Activated T-cell treated with anti-CD3 and anti-CD28 coated beads, Interleukin-2, amount 50 U/mL, for 72 hours (primary cell): ENCODE measurements at regions not wholly inside any gene's neighbourhood (a gene's known extent, or its start where the extent isn't known, plus 50 kb on each side); places are given as distances from the start of the nearest gene placed in this dataset.

Experiments used
- ATAC-seq, 2 donors: fragments of 150-1000 bp; cut with Tn5 transposase; replicated peaks in 1 of 2; 2 replicates each; pipeline ENCODE4 v1.10.0; 2021; ENCODE audit warnings: moderate library complexity in 2 of 2, mild to moderate bottlenecking in 1 of 2
- DNase-seq, 2 donors: peaks; one replicate each; pipeline ENCODE4 v3.0.0; 2021 to 2022; ENCODE audit warnings: mixed read lengths in 1 of 2
- H3K27ac Mint-ChIP-seq: one replicate; pipeline ENCODE4 v1.8.0; 2022; ENCODE audit warnings: mild to moderate bottlenecking, moderate library complexity, mixed read lengths
- H3K27me3 Mint-ChIP-seq: one replicate; pipeline ENCODE4 v1.8.0; 2022; ENCODE audit warnings: low read depth, mixed read lengths
- H3K36me3 Mint-ChIP-seq, 2 donors: one replicate each; pipeline ENCODE4 v1.8.0; 2022; ENCODE audit warnings: mixed read lengths in 2 of 2, mild to moderate bottlenecking in 1 of 2; ENCODE audit not compliant: insufficient read depth in 2 of 2
- H3K4me1 Mint-ChIP-seq: one replicate; pipeline ENCODE4 v1.8.0; 2022; ENCODE audit warnings: low read depth, mixed read lengths
- H3K4me3 Mint-ChIP-seq, 2 donors: one replicate each; pipeline ENCODE4 v1.8.0; 2022; ENCODE audit warnings: mild to moderate bottlenecking in 2 of 2, mixed read lengths in 2 of 2, moderate library complexity in 2 of 2
- H3K9me3 Mint-ChIP-seq, 2 donors: one replicate each; pipeline ENCODE4 v1.8.0; 2022; ENCODE audit warnings: mixed read lengths in 2 of 2

GRCh38 chr5:74226716-74227485 is 413.6 kb downstream of the ENC1 start:
- Mint-ChIP-seq H3K27ac (no peak overlapping the region), H3K4me1 (no peaks in the 10 kb centered on the region), H3K9me3 (peaks cover 2 to 4% of the 10 kb centered on the region in 2 donors), H3K4me3 (no peak overlapping the region), H3K36me3 (peaks cover 0 to 2% of the 10 kb centered on the region in 2 donors), H3K27me3 (peaks cover 43% of the 10 kb centered on the region)
- no peak for DNase-seq
- no peak for ATAC-seq

GRCh38 chr5:74225587-74225986 is 414.9 kb downstream of the ENC1 start:
- Mint-ChIP-seq H3K9me3 (peaks cover 2 to 4% of the 10 kb centered on the region in 2 donors), H3K27ac (no peak overlapping the region), H3K36me3 (peaks cover 0 to 2% of the 10 kb centered on the region in 2 donors), H3K4me1 (no peaks in the 10 kb centered on the region), H3K27me3 (peaks cover 43% of the 10 kb centered on the region), H3K4me3 (no peak overlapping the region)
- ATAC-seq = no peak
- DNase-seq = no peak

GRCh38 chr5:74224331-74224730 is 416.2 kb downstream of the ENC1 start:
- Mint-ChIP-seq H3K27ac (no peak overlapping the region), H3K4me3 (no peak overlapping the region), H3K27me3 (peaks cover 37% of the 10 kb centered on the region), H3K4me1 (no peaks in the 10 kb centered on the region), H3K9me3 (peaks cover 2 to 4% of the 10 kb centered on the region in 2 donors), H3K36me3 (no peaks in the 10 kb centered on the region)
- ATAC-seq = no peak
- no peak for DNase-seq

- peaks cover 0 to 2% of the 10 kb centered on the region in 2 donors for H3K36me3 Mint-ChIP-seq
- H3K4me1 Mint-ChIP-seq = no peaks in the 10 kb centered on the region
- peaks cover 6% of the 10 kb centered on the region in 2 donors for H3K9me3 Mint-ChIP-seq
- H3K27me3 Mint-ChIP-seq = peaks cover 30% of the 10 kb centered on the region
- no peak for ATAC-seq
- H3K4me3 Mint-ChIP-seq = no peak overlapping the region
- H3K27ac Mint-ChIP-seq = no peak overlapping the region
- no peak for DNase-seq
Observed at GRCh38 chr5:74222806-74223205, 417.7 kb downstream of the ENC1 start.

GRCh38 chr5:74221413-74221812 is 419.1 kb downstream of the ENC1 start:
- no peaks in the 10 kb centered on the region for H3K4me1 Mint-ChIP-seq
- H3K27me3 Mint-ChIP-seq = peaks cover 30% of the 10 kb centered on the region
- DNase-seq (no peak), ATAC-seq (no peak)
- H3K36me3 Mint-ChIP-seq = peaks cover 0 to 2% of the 10 kb centered on the region in 2 donors
- H3K27ac Mint-ChIP-seq = no peak overlapping the region
- no peak overlapping the region for H3K4me3 Mint-ChIP-seq
- H3K9me3 Mint-ChIP-seq = peaks cover 4 to 8% of the 10 kb centered on the region in 2 donors

GRCh38 chr5:74216012-74216411 is 424.5 kb downstream of the ENC1 start:
- H3K4me1 Mint-ChIP-seq = no peaks in the 10 kb centered on the region

GRCh38 chr5:74212336-74212735 is 428.2 kb downstream of the ENC1 start:
- no peak for DNase-seq
- H3K4me1 Mint-ChIP-seq = no peaks in the 10 kb centered on the region
- H3K27me3 Mint-ChIP-seq = peaks cover 13% of the 10 kb centered on the region
- H3K27ac Mint-ChIP-seq = no peak overlapping the region
- H3K36me3 Mint-ChIP-seq = no peaks in the 10 kb centered on the region
- H3K4me3 Mint-ChIP-seq = no peak overlapping the region
- no peak for ATAC-seq
- H3K9me3 Mint-ChIP-seq = peaks cover 0 to 2% of the 10 kb centered on the region in 2 donors

More at GRCh38 chr5:74216012-74216411, 424.5 kb downstream of the ENC1 start:
- Mint-ChIP-seq H3K36me3 (peaks cover 0 to 2% of the 10 kb centered on the region in 2 donors), H3K27me3 (peaks cover 14% of the 10 kb centered on the region), H3K27ac (no peak overlapping the region), H3K9me3 (peaks cover 4 to 8% of the 10 kb centered on the region in 2 donors), H3K4me3 (no peak overlapping the region)
- no peak for ATAC-seq
- DNase-seq = no peak

- Mint-ChIP-seq H3K4me1 (no peaks in the 10 kb centered on the region), H3K4me3 (no peak overlapping the region), H3K27me3 (peaks cover 20% of the 10 kb centered on the region), H3K9me3 (no peaks in the 10 kb centered on the region), H3K27ac (no peak overlapping the region), H3K36me3 (no peaks in the 10 kb centered on the region)
- ATAC-seq (no peak), DNase-seq (no peak)
Observed at GRCh38 chr5:74209571-74209970, 431.0 kb downstream of the ENC1 start.

GRCh38 chr5:74206579-74207550 is 433.7 kb downstream of the ENC1 start:
- Mint-ChIP-seq H3K27ac (no peak overlapping the region), H3K4me1 (peaks cover 2% of the 10 kb centered on the region), H3K36me3 (no peaks in the 10 kb centered on the region)

GRCh38 chr5:74205767-74206578 is 434.6 kb downstream of the ENC1 start:
- Mint-ChIP-seq H3K9me3 (no peaks in the 10 kb centered on the region), H3K4me3 (no peak overlapping the region), H3K27me3 (peaks cover 26% of the 10 kb centered on the region), H3K27ac (no peak overlapping the region), H3K36me3 (no peaks in the 10 kb centered on the region), H3K4me1 (peaks cover 11% of the 10 kb centered on the region)
- ATAC-seq (no peak), DNase-seq (no peak)

More at GRCh38 chr5:74206579-74207550, 433.7 kb downstream of the ENC1 start:
- Mint-ChIP-seq H3K4me3 (no peak overlapping the region), H3K27me3 (peaks cover 26% of the 10 kb centered on the region), H3K9me3 (no peaks in the 10 kb centered on the region)
- no peak for ATAC-seq
- no peak for DNase-seq

GRCh38 chr5:74201334-74202081 is 439.0 kb downstream of the ENC1 start:
- no peak overlapping the region for H3K4me3 Mint-ChIP-seq
- H3K36me3 Mint-ChIP-seq = no peaks in the 10 kb centered on the region
- H3K9me3 Mint-ChIP-seq = no peaks in the 10 kb centered on the region
- ATAC-seq (peak; percentile 56 to 62), DNase-seq (peak in 1 of 2 donors; percentile 18)
- H3K27me3 Mint-ChIP-seq = peaks cover 23% of the 10 kb centered on the region
- H3K27ac Mint-ChIP-seq = no peak overlapping the region
- H3K4me1 Mint-ChIP-seq = peaks cover 23% of the 10 kb centered on the region

- peaks cover 23% of the 10 kb centered on the region for H3K4me1 Mint-ChIP-seq
- ATAC-seq (no peak), DNase-seq (no peak)
- H3K27me3 Mint-ChIP-seq = peaks cover 22% of the 10 kb centered on the region
- no peaks in the 10 kb centered on the region for H3K36me3 Mint-ChIP-seq
- H3K27ac Mint-ChIP-seq = no peak overlapping the region
- no peak overlapping the region for H3K4me3 Mint-ChIP-seq
- H3K9me3 Mint-ChIP-seq = peaks cover 0 to 4% of the 10 kb centered on the region in 2 donors
Observed at GRCh38 chr5:74200560-74200959, 440.0 kb downstream of the ENC1 start.
